ENCODE measurements at regions not wholly inside any gene's neighbourhood (a gene's known extent, or its start where the extent isn't known, plus 50 kb on each side); places are given as distances from the start of the nearest gene placed in this dataset.

- no peak for TF ChIP-seq CTCF (IDR thresholded peaks at IDR 0.05)
- no peaks in the 10 kb centered on the region for H3K79me2 ChIP-seq
- H3K36me3 ChIP-seq (ENCODE audit: control insufficient read depth, insufficient read depth, low read length) = no peaks in the 10 kb centered on the region
- H3K27me3 ChIP-seq (ENCODE audit: control insufficient read depth, insufficient read depth, low read length) = no peaks in the 10 kb centered on the region
- no peak overlapping the region for H3K9ac ChIP-seq
- peaks cover 4% of the 10 kb centered on the region for H3K9me3 ChIP-seq (ENCODE audit: control insufficient read depth, low read length)
- H3K4me2 ChIP-seq (ENCODE audit: low read length) = no peak overlapping the region
- H3K27ac ChIP-seq = no peak overlapping the region
- H3K4me3 ChIP-seq (ENCODE audit: low read depth, low read length) = no peak overlapping the region
- H2AFZ ChIP-seq = no peak overlapping the region
- H3K4me1 ChIP-seq = no peaks in the 10 kb centered on the region
Measured at GRCh38 chr2:145422576-145422975, 902.7 kb upstream of the ZEB2 start.

GRCh38 chr2:145421841-145422240, 901.9 kb upstream of the ZEB2 start:
- no peaks in the 10 kb centered on the region for H3K4me1 ChIP-seq
- H3K79me2 ChIP-seq = no peaks in the 10 kb centered on the region
- no peak overlapping the region for H2AFZ ChIP-seq
- H3K4me2 ChIP-seq (ENCODE audit: low read length) = no peak overlapping the region
- no peak overlapping the region for H3K27ac ChIP-seq
- no peak for TF ChIP-seq CTCF (IDR thresholded peaks at IDR 0.05)
- no peaks in the 10 kb centered on the region for H3K27me3 ChIP-seq (ENCODE audit: control insufficient read depth, insufficient read depth, low read length)
- no peak overlapping the region for H3K9ac ChIP-seq
- H3K36me3 ChIP-seq (ENCODE audit: control insufficient read depth, insufficient read depth, low read length) = no peaks in the 10 kb centered on the region
- no peak overlapping the region for H3K4me3 ChIP-seq (ENCODE audit: low read depth, low read length)
- peaks cover 4% of the 10 kb centered on the region for H3K9me3 ChIP-seq (ENCODE audit: control insufficient read depth, low read length)

- TF ChIP-seq CTCF (IDR thresholded peaks at IDR 0.05) = no peak
- Histone ChIP-seq H3K79me2 (no peaks in the 10 kb centered on the region), H3K27me3 (ENCODE audit: control insufficient read depth, insufficient read depth, low read length) (no peaks in the 10 kb centered on the region), H3K4me1 (no peaks in the 10 kb centered on the region), H3K4me2 (ENCODE audit: low read length) (no peak overlapping the region), H2AFZ (no peak overlapping the region), H3K4me3 (ENCODE audit: low read depth, low read length) (no peak overlapping the region), H3K9me3 (ENCODE audit: control insufficient read depth, low read length) (no peaks in the 10 kb centered on the region), H3K36me3 (ENCODE audit: control insufficient read depth, insufficient read depth, low read length) (no peaks in the 10 kb centered on the region), H3K27ac (no peak overlapping the region), H3K9ac (no peak overlapping the region)
Measured at GRCh38 chr2:145416640-145417039, 896.7 kb upstream of the ZEB2 start.

GRCh38 chr2:145415151-145415550, 895.2 kb upstream of the ZEB2 start:
- no peaks in the 10 kb centered on the region for H3K9me3 ChIP-seq (ENCODE audit: control insufficient read depth, low read length)
- H2AFZ ChIP-seq = no peak overlapping the region
- no peaks in the 10 kb centered on the region for H3K27me3 ChIP-seq (ENCODE audit: control insufficient read depth, insufficient read depth, low read length)
- H3K4me1 ChIP-seq = no peaks in the 10 kb centered on the region
- no peaks in the 10 kb centered on the region for H3K36me3 ChIP-seq (ENCODE audit: control insufficient read depth, insufficient read depth, low read length)
- no peaks in the 10 kb centered on the region for H3K79me2 ChIP-seq
- no peak overlapping the region for H3K27ac ChIP-seq
- no peak overlapping the region for H3K4me2 ChIP-seq (ENCODE audit: low read length)
- H3K4me3 ChIP-seq (ENCODE audit: low read depth, low read length) = no peak overlapping the region
- no peak for TF ChIP-seq CTCF (IDR thresholded peaks at IDR 0.05)
- no peak overlapping the region for H3K9ac ChIP-seq

- TF ChIP-seq CTCF (IDR thresholded peaks at IDR 0.05) = no peak
- Histone ChIP-seq H3K4me3 (ENCODE audit: low read depth, low read length) (no peak overlapping the region), H3K27me3 (ENCODE audit: control insufficient read depth, insufficient read depth, low read length) (no peaks in the 10 kb centered on the region), H2AFZ (no peak overlapping the region), H3K27ac (no peak overlapping the region), H3K4me2 (ENCODE audit: low read length) (no peak overlapping the region), H3K36me3 (ENCODE audit: control insufficient read depth, insufficient read depth, low read length) (no peaks in the 10 kb centered on the region), H3K4me1 (no peaks in the 10 kb centered on the region), H3K79me2 (no peaks in the 10 kb centered on the region), H3K9me3 (ENCODE audit: control insufficient read depth, low read length) (no peaks in the 10 kb centered on the region), H3K9ac (no peak overlapping the region)
Measured at GRCh38 chr2:145413261-145414030, 893.5 kb upstream of the ZEB2 start.

All from parathyroid adenoma (tissue), 2 donors.